ENCODE measurements at regions not wholly inside any gene's neighbourhood (a gene's known extent, or its start where the extent isn't known, plus 50 kb on each side); places are given as distances from the start of the nearest gene placed in this dataset.

- no peak overlapping the region for H3K4me3 ChIP-seq (ENCODE audit: low read depth, low read length)
- TF ChIP-seq CTCF (IDR thresholded peaks at IDR 0.05; ENCODE audit: borderline replicate concordance, insufficient read depth, low read depth, low read length), result no peak
Measured at GRCh38 chr9:107756091-107756490, 266.5 kb upstream of the KLF4 start.

- no peak overlapping the region for H3K4me3 ChIP-seq (ENCODE audit: low read depth, low read length)
- TF ChIP-seq CTCF (IDR thresholded peaks at IDR 0.05; ENCODE audit: borderline replicate concordance, insufficient read depth, low read depth, low read length), result no peak
Measured at GRCh38 chr9:107755246-107755645, 265.7 kb upstream of the KLF4 start.

GRCh38 chr9:107751567-107752210 lies 262.1 kb upstream of the KLF4 start:
- no peak overlapping the region for H3K4me3 ChIP-seq (ENCODE audit: low read depth, low read length)
- no peak for TF ChIP-seq CTCF (IDR thresholded peaks at IDR 0.05; ENCODE audit: borderline replicate concordance, insufficient read depth, low read depth, low read length)

- H3K4me3 ChIP-seq (ENCODE audit: low read depth, low read length), result no peak overlapping the region
- TF ChIP-seq CTCF (IDR thresholded peaks at IDR 0.05; ENCODE audit: borderline replicate concordance, insufficient read depth, low read depth, low read length), result no peak
Measured at GRCh38 chr9:107750741-107751566, 261.4 kb upstream of the KLF4 start.

GRCh38 chr9:107749787-107750444 lies 260.3 kb upstream of the KLF4 start:
- TF ChIP-seq CTCF (IDR thresholded peaks at IDR 0.05; ENCODE audit: borderline replicate concordance, insufficient read depth, low read depth, low read length), result no peak
- no peak overlapping the region for H3K4me3 ChIP-seq (ENCODE audit: low read depth, low read length)

GRCh38 chr9:107744873-107745272 lies 255.3 kb upstream of the KLF4 start:
- no peak overlapping the region for H3K4me3 ChIP-seq (ENCODE audit: low read depth, low read length)
- no peak for TF ChIP-seq CTCF (IDR thresholded peaks at IDR 0.05; ENCODE audit: borderline replicate concordance, insufficient read depth, low read depth, low read length)

All from GM12875 (cell line).